SK-N-SH treated with all-trans-retinoic acid at 6 μM for 48 hours (cell line): ENCODE measurements at regions not wholly inside any gene's neighbourhood (a gene's known extent, or its start where the extent isn't known, plus 50 kb on each side); places are given as distances from the start of the nearest gene placed in this dataset.

Experiments used
- ARNTL ChIP-seq: fragments of 450-650 bp; formaldehyde crosslinking; IDR thresholded peaks from 2 replicates; pipeline ENCODE4 v1.5.0; 2020; ENCODE audit warnings: low read depth, mild to moderate bottlenecking, moderate library complexity, borderline replicate concordance
- BACH2 ChIP-seq: fragments of 250-450 bp; sonication (Bioruptor Pico); IDR thresholded peaks from 2 replicates; pipeline ENCODE4 v1.9.0; 2021; ENCODE audit warnings: mild to moderate bottlenecking, borderline replicate concordance
- ISL1 ChIP-seq: fragments of 250-450 bp; sonication (Bioruptor Pico); IDR thresholded peaks from 2 replicates; pipeline ENCODE4 v2.1.2; 2022; ENCODE audit warnings: mild to moderate bottlenecking, moderate library complexity
- OSR1 ChIP-seq: fragments of 250-450 bp; sonication (Bioruptor Pico); IDR thresholded peaks from 2 replicates; pipeline ENCODE4 v1.8.0; 2022; ENCODE audit warnings: moderate library complexity, mild to moderate bottlenecking, inconsistent platforms
- PATZ1 ChIP-seq: fragments of 250-450 bp; sonication (Bioruptor Pico); IDR thresholded peaks from 2 replicates; pipeline ENCODE4 v1.8.0; 2020; ENCODE audit warnings: mild to moderate bottlenecking, moderate library complexity, borderline replicate concordance
- RARB ChIP-seq: fragments of 250-450 bp; sonication (Bioruptor Pico); IDR thresholded peaks from 2 replicates; pipeline ENCODE4 v1.8.0; 2021; ENCODE audit warnings: mild to moderate bottlenecking, moderate library complexity
- SNAI2 ChIP-seq: fragments of 250-450 bp; sonication (Bioruptor Pico); IDR thresholded peaks from 2 replicates; pipeline ENCODE4 v1.5.0; 2020; ENCODE audit warnings: mild to moderate bottlenecking, moderate library complexity
- TSHZ2 ChIP-seq: fragments of 250-450 bp; sonication (Bioruptor Pico); IDR thresholded peaks from 2 replicates; pipeline ENCODE4 v1.5.0; 2020; ENCODE audit warnings: mild to moderate bottlenecking, moderate library complexity
- ZC3H10 ChIP-seq: fragments of 250-450 bp; sonication (Bioruptor Pico); IDR thresholded peaks from 2 replicates; pipeline ENCODE4 v1.5.1; 2021; ENCODE audit warnings: mild to moderate bottlenecking, moderate library complexity
- ZFP3 ChIP-seq: fragments of 250-450 bp; sonication (Bioruptor Pico); IDR thresholded peaks from 2 replicates; pipeline ENCODE4 v1.5.0; 2020; ENCODE audit warnings: mild to moderate bottlenecking, moderate library complexity
- ZNF565 ChIP-seq: fragments of 450-650 bp; formaldehyde crosslinking; conservative IDR thresholded peaks from 2 replicates; pipeline ENCODE4 v1.5.0; 2020; ENCODE audit warnings: low read depth, mild to moderate bottlenecking, moderate library complexity
- TF ChIP-seq, protein P1 (sequence below): fragments of 250-450 bp; sonication (Bioruptor Pico); IDR thresholded peaks from 2 replicates; pipeline ENCODE4 v1.5.1; 2020; ENCODE audit warnings: low read depth, mild to moderate bottlenecking, moderate library complexity

GRCh38 chr12:41737423-41737822, 407.3 kb downstream of the GXYLT1 start:
- TF ChIP-seq ISL1 (CRISPR knock-in tag) (no peak), RARB (CRISPR knock-in tag) (no peak), ZFP3 (CRISPR knock-in tag) (no peak), PATZ1 (CRISPR knock-in tag) (no peak), BACH2 (CRISPR knock-in tag) (no peak), ARNTL (CRISPR knock-in tag) (no peak), TSHZ2 (no peak), ZC3H10 (CRISPR knock-in tag) (no peak), ZNF565 (CRISPR knock-in tag) (no peak), SNAI2 (no peak), OSR1 (no peak)
- TF ChIP-seq, protein P1, sequence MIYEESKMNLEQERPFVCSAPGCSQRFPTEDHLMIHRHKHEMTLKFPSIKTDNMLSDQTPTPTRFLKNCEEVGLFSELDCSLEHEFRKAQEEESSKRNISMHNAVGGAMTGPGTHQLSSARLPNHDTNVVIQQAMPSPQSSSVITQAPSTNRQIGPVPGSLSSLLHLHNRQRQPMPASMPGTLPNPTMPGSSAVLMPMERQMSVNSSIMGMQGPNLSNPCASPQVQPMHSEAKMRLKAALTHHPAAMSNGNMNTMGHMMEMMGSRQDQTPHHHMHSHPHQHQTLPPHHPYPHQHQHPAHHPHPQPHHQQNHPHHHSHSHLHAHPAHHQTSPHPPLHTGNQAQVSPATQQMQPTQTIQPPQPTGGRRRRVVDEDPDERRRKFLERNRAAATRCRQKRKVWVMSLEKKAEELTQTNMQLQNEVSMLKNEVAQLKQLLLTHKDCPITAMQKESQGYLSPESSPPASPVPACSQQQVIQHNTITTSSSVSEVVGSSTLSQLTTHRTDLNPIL (CRISPR knock-in tag): no peak
